ENCODE measurements at regions not wholly inside any gene's neighbourhood (a gene's known extent, or its start where the extent isn't known, plus 50 kb on each side); places are given as distances from the start of the nearest gene placed in this dataset.
"Not testable (repeated sequence)": the region's sequence is repeated elsewhere in the genome, so short reads cannot be mapped to it uniquely, and the experiment has no call there.

GRCh38 chr7:65750511-65751344, 122.1 kb upstream of the VKORC1L1 start:
- TF ChIP-seq CTCF (conservative IDR thresholded peaks at IDR 0.05 in 1 of 2, IDR thresholded peaks at IDR 0.05 in 1 of 2; ENCODE audit: low read depth in 1 of 2, low read length in 2 of 2) = no peak
- TF ChIP-seq EZH2 (IDR thresholded peaks at IDR 0.05; ENCODE audit: low read length, missing control alignments) = no peak
- H3K36me3 ChIP-seq (ENCODE audit: control insufficient read depth, insufficient read depth, low read length) = no peaks in the 10 kb centered on the region
- H2AFZ ChIP-seq (ENCODE audit: low read length) = peak overlapping the region; percentile 96
- no peaks in the 10 kb centered on the region for H3K4me1 ChIP-seq (ENCODE audit: control insufficient read depth, extremely low read depth, insufficient read depth, low read length)
- peak overlapping the region; percentile 78 for H3K4me2 ChIP-seq (ENCODE audit: extremely low read depth, insufficient read depth, low read length)
- peak overlapping the region; percentile 85 for H3K9ac ChIP-seq (ENCODE audit: insufficient read depth, low read length)
- peak overlapping the region; percentile 81 for H3K27ac ChIP-seq (ENCODE audit: insufficient read depth, low read length)
- DNase-seq (ENCODE audit: low read depth in 2 of 2) = peak; percentile 84 to 90
- no peaks in the 10 kb centered on the region for H3K9me3 ChIP-seq (ENCODE audit: control insufficient read depth, insufficient read depth, low read depth, low read length)
- no peaks in the 10 kb centered on the region for H4K20me1 ChIP-seq (ENCODE audit: control insufficient read depth, extremely low read depth, insufficient read depth, low read length)
- peak overlapping the region; percentile 73 to 98 (median 86) for H3K4me3 ChIP-seq (replicated peaks in 1 of 4; ENCODE audit: control extremely low read depth in 1 of 4, insufficient read depth in 1 of 4, low read depth in 3 of 4, low read length in 4 of 4)
- H3K79me2 ChIP-seq (ENCODE audit: control insufficient read depth, insufficient read depth, low read length) = peaks cover 31% of the 10 kb centered on the region
- no peaks in the 10 kb centered on the region for H3K27me3 ChIP-seq (ENCODE audit: control insufficient read depth, insufficient read depth, low read length)

GRCh38 chr7:65754070-65754469, 118.8 kb upstream of the VKORC1L1 start:
- not testable (repeated sequence) for H3K9me3 ChIP-seq (ENCODE audit: control insufficient read depth, insufficient read depth, low read depth, low read length); H3K4me1 ChIP-seq (ENCODE audit: control insufficient read depth, extremely low read depth, insufficient read depth, low read length); H3K27me3 ChIP-seq (ENCODE audit: control insufficient read depth, insufficient read depth, low read length); DNase-seq (ENCODE audit: low read depth in 2 of 2); H2AFZ ChIP-seq (ENCODE audit: low read length); H3K36me3 ChIP-seq (ENCODE audit: control insufficient read depth, insufficient read depth, low read length); H3K4me2 ChIP-seq (ENCODE audit: extremely low read depth, insufficient read depth, low read length); H3K4me3 ChIP-seq (replicated peaks in 1 of 4; ENCODE audit: control extremely low read depth in 1 of 4, insufficient read depth in 1 of 4, low read depth in 3 of 4, low read length in 4 of 4); H4K20me1 ChIP-seq (ENCODE audit: control insufficient read depth, extremely low read depth, insufficient read depth, low read length); H3K27ac ChIP-seq (ENCODE audit: insufficient read depth, low read length); H3K9ac ChIP-seq (ENCODE audit: insufficient read depth, low read length)
- peaks cover 30% of the 10 kb centered on the region for H3K79me2 ChIP-seq (ENCODE audit: control insufficient read depth, insufficient read depth, low read length)

GRCh38 chr7:65758991-65759390, 113.9 kb upstream of the VKORC1L1 start:
- H3K27ac ChIP-seq (ENCODE audit: insufficient read depth, low read length); H3K4me1 ChIP-seq (ENCODE audit: control insufficient read depth, extremely low read depth, insufficient read depth, low read length); H3K9ac ChIP-seq (ENCODE audit: insufficient read depth, low read length); H4K20me1 ChIP-seq (ENCODE audit: control insufficient read depth, extremely low read depth, insufficient read depth, low read length); DNase-seq (ENCODE audit: low read depth in 2 of 2); H3K9me3 ChIP-seq (ENCODE audit: control insufficient read depth, insufficient read depth, low read depth, low read length); H3K4me3 ChIP-seq (replicated peaks in 1 of 4; ENCODE audit: control extremely low read depth in 1 of 4, insufficient read depth in 1 of 4, low read depth in 3 of 4, low read length in 4 of 4); H3K79me2 ChIP-seq (ENCODE audit: control insufficient read depth, insufficient read depth, low read length); H3K27me3 ChIP-seq (ENCODE audit: control insufficient read depth, insufficient read depth, low read length); H2AFZ ChIP-seq (ENCODE audit: low read length); H3K4me2 ChIP-seq (ENCODE audit: extremely low read depth, insufficient read depth, low read length); H3K36me3 ChIP-seq (ENCODE audit: control insufficient read depth, insufficient read depth, low read length): not testable (repeated sequence)

GRCh38 chr7:65762712-65763111, 110.2 kb upstream of the VKORC1L1 start:
- H3K79me2 ChIP-seq (ENCODE audit: control insufficient read depth, insufficient read depth, low read length); H3K36me3 ChIP-seq (ENCODE audit: control insufficient read depth, insufficient read depth, low read length); H3K9me3 ChIP-seq (ENCODE audit: control insufficient read depth, insufficient read depth, low read depth, low read length); H3K27me3 ChIP-seq (ENCODE audit: control insufficient read depth, insufficient read depth, low read length); H3K27ac ChIP-seq (ENCODE audit: insufficient read depth, low read length); H3K4me1 ChIP-seq (ENCODE audit: control insufficient read depth, extremely low read depth, insufficient read depth, low read length); H2AFZ ChIP-seq (ENCODE audit: low read length); H3K4me3 ChIP-seq (replicated peaks in 1 of 4; ENCODE audit: control extremely low read depth in 1 of 4, insufficient read depth in 1 of 4, low read depth in 3 of 4, low read length in 4 of 4); H3K4me2 ChIP-seq (ENCODE audit: extremely low read depth, insufficient read depth, low read length); H4K20me1 ChIP-seq (ENCODE audit: control insufficient read depth, extremely low read depth, insufficient read depth, low read length); H3K9ac ChIP-seq (ENCODE audit: insufficient read depth, low read length): not testable (repeated sequence)
- peak in 1 of 2 donors; percentile 47 for DNase-seq (ENCODE audit: low read depth in 2 of 2)

GRCh38 chr7:65763114-65763513, 109.8 kb upstream of the VKORC1L1 start:
- not testable (repeated sequence) for H3K4me2 ChIP-seq (ENCODE audit: extremely low read depth, insufficient read depth, low read length); H3K4me1 ChIP-seq (ENCODE audit: control insufficient read depth, extremely low read depth, insufficient read depth, low read length); H2AFZ ChIP-seq (ENCODE audit: low read length); H3K36me3 ChIP-seq (ENCODE audit: control insufficient read depth, insufficient read depth, low read length); H3K9me3 ChIP-seq (ENCODE audit: control insufficient read depth, insufficient read depth, low read depth, low read length); H3K27me3 ChIP-seq (ENCODE audit: control insufficient read depth, insufficient read depth, low read length); H3K79me2 ChIP-seq (ENCODE audit: control insufficient read depth, insufficient read depth, low read length); H3K27ac ChIP-seq (ENCODE audit: insufficient read depth, low read length); H3K4me3 ChIP-seq (replicated peaks in 1 of 4; ENCODE audit: control extremely low read depth in 1 of 4, insufficient read depth in 1 of 4, low read depth in 3 of 4, low read length in 4 of 4); H3K9ac ChIP-seq (ENCODE audit: insufficient read depth, low read length); H4K20me1 ChIP-seq (ENCODE audit: control insufficient read depth, extremely low read depth, insufficient read depth, low read length)
- DNase-seq (ENCODE audit: low read depth in 2 of 2) = peak in 1 of 2 donors; percentile 28

Data from fibroblast of lung (primary cell).